ENCODE measurements at regions not wholly inside any gene's neighbourhood (a gene's known extent, or its start where the extent isn't known, plus 50 kb on each side); places are given as distances from the start of the nearest gene placed in this dataset.

DNA sequence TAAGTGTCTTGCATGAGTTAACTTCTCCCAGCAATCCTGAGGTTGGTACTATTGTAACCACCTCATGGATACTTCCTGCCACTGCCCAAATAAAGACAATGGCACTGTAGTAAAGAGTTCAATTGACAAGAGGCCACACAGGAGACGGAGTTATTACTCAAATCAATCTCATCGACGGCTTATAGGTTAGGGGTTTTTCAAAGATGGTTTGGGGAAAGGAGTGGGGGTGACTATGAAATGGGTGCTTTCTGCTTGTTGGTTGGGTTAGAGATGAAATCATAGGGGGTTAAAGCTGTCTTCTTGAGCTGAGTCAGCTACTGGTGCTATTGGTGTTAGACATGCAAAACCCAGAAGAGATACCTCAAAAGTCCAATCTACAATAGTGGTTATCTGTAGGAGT, 1258.0 kb upstream of the ZEB2 start:
- TF ChIP-seq, protein P1, sequence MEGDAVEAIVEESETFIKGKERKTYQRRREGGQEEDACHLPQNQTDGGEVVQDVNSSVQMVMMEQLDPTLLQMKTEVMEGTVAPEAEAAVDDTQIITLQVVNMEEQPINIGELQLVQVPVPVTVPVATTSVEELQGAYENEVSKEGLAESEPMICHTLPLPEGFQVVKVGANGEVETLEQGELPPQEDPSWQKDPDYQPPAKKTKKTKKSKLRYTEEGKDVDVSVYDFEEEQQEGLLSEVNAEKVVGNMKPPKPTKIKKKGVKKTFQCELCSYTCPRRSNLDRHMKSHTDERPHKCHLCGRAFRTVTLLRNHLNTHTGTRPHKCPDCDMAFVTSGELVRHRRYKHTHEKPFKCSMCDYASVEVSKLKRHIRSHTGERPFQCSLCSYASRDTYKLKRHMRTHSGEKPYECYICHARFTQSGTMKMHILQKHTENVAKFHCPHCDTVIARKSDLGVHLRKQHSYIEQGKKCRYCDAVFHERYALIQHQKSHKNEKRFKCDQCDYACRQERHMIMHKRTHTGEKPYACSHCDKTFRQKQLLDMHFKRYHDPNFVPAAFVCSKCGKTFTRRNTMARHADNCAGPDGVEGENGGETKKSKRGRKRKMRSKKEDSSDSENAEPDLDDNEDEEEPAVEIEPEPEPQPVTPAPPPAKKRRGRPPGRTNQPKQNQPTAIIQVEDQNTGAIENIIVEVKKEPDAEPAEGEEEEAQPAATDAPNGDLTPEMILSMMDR (conservative IDR thresholded peaks at IDR 0.05) = no peak
- TF ChIP-seq EZH2 (IDR thresholded peaks at IDR 0.05; ENCODE audit: low read depth) = no peak
